NCI-H748 treated with DMSO at 0.1 percent for 48 hours (cell line): ENCODE measurements at regions not wholly inside any gene's neighbourhood (a gene's known extent, or its start where the extent isn't known, plus 50 kb on each side); places are given as distances from the start of the nearest gene placed in this dataset.
A peak's percentile ranks its signal among the peaks of the same experiment; 100 is the strongest.

ENCODE experiments used
- DNase-seq: peaks from one replicate; lab custom pipeline; 2025; lab: John Stamatoyannopoulos, UW

- peak; percentile 46 for DNase-seq
These were observed 94.4 kb upstream of the PRDM1 start for GRCh38 chr6:105991561-105992314.

DNA sequence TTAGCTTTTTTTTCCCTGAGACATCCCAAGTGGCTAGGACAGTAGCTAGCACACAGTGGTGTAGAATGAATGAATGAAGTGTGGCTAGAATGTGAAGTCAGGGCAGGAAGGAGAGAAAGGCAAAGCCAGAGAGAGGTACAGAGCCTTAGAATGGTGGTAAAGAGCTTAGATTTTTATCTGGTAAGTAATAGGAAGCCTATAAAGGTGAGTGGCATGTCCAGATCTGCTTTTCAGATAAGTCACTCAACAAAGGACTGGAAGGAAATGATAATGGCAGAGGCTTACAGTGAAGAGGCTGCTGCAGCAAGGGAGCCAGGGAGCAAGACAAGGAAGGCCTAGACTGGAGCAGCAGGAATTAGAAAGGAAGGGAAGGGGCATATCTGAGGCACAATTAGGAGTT, 96.0 kb upstream of the PRDM1 start:
- DNase-seq: no peak

DNA sequence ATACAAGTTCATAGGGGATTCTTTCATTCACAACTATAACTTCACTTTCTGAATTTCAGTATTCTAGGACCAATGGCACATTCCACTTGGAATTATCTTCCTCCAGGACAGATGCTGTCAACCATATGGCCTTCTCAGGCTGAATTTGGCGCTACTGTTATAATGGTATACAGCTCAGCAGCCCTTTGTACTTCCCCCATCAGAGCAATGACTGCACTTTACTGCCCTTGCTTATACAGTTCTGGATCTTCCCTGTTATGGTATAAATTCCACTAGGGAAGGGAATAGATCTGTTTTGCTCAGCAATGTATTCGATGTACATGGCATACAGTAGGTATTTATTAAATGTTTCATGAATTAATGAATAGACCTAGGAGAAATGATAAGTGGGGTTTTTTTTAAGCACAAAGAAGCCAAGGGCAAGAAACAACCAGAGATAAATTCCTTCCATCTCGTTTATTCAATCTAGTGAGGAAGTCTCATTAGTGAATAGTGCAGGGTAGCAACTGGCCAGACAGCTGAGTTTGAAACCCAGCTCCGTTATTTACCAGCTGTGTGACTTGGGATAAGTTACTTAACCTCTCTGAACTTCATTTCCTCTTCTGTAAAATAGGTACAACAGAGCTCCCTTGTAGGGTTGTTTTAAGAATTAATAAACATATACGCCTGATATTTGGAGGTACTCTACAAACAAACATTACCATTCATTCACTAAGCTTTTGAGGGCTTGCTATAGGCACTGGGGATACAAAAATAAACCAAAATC, 97.1 kb upstream of the PRDM1 start:
- no peak for DNase-seq

- no peak for DNase-seq
These were observed 97.8 kb upstream of the PRDM1 start for GRCh38 chr6:105988321-105988720.

- no peak for DNase-seq
These were observed 98.6 kb upstream of the PRDM1 start for GRCh38 chr6:105987516-105987915.

DNA sequence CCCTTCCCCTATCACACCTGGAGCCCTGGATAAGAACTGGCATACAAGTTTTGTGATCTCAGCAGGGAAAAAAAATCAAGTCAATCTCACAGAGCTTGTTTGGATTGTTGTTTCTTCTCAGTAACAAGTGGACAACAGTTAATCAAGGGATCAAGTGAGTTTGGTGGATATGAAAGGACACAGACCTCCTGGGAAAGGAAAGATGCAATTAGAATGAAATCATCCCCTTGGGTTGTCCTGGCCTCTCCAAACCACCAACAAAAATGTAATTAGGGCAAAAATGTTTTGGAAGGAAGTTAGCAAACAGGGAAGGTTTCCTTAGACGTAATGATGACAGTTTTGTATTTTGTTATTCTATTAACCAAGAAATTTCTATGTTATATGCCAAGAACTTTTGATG, 99.1 kb upstream of the PRDM1 start:
- no peak for DNase-seq

DNA sequence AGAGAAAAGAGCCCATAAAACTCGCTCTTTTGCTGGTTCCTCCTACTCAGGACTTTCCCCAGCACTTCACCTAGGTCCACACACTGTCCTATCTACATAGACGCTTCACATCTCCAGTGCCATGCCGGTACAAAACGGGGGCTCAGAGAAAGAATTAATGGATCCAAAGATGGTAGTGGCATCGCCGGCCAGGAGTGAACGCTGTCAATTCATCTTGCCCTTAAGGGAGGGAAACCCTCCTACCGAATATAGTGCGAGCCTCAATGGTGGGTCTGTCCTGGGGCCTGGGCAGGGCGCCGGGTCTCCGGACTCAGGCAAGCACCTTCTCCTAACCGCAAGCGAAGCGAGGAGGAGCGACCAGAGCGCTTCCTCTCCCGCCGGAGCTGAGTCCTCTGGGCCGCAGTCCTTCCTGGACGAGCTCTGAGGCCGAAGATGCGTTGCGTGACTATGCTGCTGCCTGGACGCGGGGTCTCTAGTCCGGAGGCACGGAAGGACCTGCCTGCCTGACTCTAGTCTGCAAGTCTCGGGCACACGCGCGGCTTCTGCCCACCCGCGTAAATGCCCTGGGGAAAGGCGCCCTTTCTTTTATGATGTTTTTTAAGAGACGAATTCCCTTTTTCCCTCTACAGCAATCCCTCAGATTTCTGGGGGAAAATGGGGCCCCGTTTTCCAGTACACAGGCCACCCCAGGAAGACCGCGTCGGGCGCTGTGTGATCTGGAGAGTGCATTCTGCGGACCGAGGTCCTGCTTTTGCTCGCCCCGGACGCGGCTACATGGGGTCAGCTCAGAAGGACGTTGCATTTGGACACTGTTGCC, 100.1 kb upstream of the PRDM1 start:
- no peak for DNase-seq

GRCh38 chr6:105985098-105985815, 100.9 kb upstream of the PRDM1 start:
- DNase-seq: peak; percentile 28

DNA sequence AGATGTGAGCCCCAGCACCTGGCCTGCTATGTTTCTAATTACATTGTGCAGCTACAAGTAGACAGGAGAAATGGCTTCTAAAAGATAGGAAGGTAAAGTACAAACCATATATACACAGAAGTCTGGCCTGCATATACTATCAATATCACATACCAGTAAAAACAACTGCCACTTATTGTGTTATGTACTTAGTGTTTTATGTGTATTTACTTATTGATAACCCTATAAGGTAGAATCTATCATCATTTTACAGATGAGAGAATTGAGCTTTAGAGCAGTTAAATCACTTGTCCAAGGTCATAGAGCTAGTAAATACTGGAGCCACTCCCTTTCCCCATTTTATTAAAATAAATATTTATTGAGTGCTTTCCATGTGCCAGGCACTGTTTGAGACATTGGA, 102.4 kb upstream of the PRDM1 start:
- no peak for DNase-seq

DNA sequence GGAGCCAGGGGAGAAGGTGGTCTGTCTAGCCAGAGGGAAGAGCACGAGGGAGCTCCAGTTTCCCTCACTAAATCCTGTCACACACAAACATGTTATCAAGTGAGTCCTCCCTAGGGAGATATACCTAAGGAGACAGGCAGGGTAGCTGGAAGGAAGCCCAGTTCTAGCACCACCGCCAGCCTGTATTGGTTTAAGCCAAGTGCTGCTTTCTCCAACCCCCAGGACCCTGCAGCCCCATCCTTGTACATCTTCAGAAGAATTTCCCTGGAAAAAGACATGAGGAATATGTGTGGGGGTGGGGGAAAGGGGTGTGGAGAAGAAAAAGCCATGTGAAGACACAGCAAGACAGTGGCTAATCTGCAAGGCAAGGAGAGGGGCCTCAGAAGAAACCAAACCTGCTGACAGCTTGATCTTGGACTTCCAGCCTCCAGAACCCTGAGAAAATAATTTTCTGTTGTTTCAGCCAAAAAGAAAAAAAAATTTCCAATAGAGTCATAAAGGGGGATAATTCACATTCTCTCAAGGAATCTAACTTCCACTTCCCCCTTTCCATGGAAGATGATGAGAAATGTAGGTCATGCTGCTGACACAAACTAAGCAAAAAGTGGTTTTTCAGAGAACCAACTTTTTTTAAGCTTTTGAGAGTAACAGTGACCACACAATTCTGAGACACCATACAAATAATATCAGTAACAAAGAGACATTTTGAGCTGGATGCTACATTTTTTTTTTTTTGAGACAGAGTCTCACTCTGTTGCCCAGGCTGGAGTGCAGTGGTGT, 103.2 kb upstream of the PRDM1 start:
- no peak for DNase-seq

DNA sequence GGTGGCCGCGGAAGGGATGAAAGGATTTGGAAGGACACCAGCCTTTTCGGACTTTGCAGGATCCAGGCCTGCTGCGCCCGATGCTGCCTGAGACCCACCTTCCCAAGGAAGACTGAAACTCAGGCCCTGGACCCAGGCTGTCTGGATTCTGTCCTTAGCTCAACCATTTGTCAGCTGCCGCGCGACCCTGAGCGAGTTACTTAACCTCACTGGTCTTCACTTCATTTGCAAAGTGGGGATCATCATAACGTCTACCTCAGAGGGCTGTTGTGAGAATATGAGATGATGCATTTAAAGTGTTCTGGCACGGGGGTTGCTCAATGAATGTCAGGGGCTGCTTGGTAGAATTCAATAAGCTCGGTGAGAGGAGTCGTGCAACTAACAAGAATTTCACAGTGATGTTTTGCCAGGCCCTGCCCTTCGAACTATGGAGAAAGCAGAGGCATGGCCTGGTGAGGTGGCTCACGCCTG, 104.2 kb upstream of the PRDM1 start:
- no peak for DNase-seq

DNA sequence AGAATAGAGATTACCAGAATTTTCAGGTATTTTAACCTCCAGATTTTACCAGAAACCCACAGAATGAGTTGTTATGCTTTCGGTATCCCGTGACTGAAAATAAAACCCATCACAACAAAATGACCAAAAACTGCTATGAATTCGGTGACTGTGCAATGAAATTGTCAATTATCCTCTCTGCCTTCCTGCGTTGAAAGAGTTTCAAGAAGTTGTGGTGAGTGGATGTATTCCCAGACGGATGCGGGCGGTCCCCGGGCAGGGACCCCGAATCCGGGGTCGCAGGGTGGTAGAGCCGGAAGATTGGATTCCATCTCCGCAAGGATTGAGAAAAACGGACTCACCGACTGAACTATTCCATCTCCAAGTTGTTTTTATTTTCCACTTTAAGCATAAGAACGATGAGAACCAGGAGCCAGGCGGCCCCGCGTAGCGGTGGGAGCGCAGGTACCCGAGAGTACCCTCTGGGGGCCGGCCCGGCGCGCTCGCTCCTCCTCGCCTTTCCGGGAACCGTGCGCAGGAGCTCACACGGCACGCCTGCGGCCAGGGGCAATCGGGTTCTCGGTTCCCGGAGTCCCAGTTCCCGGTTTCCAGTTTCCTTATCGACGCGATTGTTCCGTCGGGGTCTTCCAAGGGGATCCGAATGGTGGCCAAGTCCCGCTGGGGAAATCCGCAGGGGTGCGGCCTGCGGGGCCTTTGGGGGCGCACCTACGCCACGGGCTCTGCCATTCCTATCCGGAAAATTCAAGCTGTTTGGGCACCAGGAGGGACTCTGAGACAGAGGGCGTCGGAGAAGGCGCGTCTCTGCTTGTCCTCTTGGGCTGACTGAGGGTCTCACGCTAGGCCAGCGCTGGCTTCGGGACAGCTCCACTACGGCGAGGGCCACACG, 104.9 kb upstream of the PRDM1 start:
- DNase-seq: no peak

- no peak for DNase-seq
These were observed 107.2 kb upstream of the PRDM1 start for GRCh38 chr6:105978974-105979373.

GRCh38 chr6:105977934-105978504, 108.1 kb upstream of the PRDM1 start:
- no peak for DNase-seq

- DNase-seq: no peak
These were observed 111.2 kb upstream of the PRDM1 start for GRCh38 chr6:105974986-105975385.

DNA sequence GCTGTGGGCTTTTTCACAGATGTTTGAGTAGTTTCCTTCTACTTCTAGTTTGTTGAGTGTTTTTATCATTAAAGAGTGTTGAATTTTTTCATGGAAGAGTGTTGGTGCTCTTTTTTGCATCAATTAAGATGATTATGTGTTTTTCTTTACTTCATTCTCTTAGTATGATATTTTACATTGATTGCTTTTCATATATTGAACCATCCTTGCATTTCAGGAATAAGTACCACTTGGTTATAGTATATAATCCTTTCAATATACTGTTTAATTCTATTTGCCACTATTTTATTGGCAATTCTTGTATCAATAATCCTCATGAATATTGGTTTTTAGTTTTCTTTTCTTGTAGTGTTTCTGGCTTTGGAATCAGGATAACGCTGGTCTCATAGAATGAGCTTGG, 113.7 kb upstream of the PRDM1 start:
- no peak for DNase-seq

DNA sequence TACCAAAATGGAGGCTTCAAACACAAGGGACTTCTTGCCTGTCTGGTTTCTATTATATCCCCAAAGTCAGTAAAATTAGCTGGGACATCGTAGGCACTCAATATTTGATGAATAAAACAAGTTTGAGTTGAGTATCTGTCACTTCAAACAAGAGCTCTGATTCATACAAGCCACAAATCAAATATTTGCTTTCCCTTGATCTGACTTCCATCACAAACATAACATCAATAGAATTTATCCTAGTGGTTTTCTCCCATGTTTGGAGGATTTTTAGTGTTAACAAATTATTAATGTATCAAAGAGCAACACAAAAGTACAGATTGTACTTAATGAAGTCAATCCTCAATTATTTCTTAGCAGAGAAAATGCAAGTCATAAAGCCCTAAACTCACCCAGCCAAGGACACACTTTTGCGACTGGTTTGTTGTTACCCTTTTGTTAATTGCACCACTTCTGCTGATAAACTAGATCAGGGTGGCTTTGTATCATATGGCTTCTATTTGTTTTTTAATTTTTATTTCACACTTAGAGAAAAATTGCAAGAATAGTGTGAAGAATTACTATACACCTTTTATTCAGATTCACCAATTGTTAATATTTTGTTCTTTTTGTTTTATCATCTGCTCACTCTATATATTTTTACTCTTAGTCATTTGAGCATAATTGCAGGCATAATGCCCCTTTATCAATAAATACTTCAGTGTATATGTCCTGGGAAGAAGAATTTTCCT, 117.4 kb upstream of the PRDM1 start:
- peak; percentile 12 for DNase-seq

- DNase-seq: no peak
These were observed 118.1 kb upstream of the PRDM1 start for GRCh38 chr6:105967917-105968602.
